ENCODE measurements at regions not wholly inside any gene's neighbourhood (a gene's known extent, or its start where the extent isn't known, plus 50 kb on each side); places are given as distances from the start of the nearest gene placed in this dataset.

DNA sequence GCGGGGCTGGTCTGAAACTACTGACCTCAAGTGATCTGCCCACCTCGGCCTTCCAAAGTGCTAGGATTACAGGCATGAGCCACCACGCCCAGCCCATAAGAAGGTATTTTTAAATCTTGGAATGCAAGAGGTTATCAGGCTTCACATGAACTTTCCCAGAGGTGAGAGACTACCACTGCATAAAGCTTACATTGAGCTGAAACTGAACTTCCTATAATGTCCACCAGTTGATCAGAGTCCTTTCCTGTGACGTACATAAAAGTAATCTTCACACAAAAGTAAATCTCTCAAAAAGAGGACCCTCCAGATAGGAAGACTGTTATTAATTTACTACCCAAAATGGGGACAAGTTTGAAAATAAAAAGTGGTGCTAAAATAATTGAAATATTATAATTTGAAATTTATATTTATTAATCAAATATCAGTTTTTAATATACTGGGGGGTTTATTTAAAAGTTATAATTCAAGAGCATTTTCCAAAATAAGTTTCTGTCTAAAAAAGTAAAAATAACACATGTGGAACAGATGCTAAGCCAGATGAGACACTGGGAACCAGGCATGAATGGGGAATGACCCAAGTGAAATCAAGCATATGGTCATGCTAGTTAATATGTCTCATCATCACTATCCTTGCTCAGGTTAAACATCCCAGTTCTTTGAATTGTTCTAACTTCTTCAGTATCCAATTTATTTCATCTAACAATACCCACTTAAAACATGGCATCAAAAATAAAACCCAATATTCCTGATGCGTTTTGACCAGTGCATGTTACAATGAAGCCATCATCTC, 269.9 kb upstream of the UBE2E2 start:
- intact Hi-C loops (cut with DNase I) = no loop called here
- H3K9me3 ChIP-seq = peaks cover 0 to 5% (median 0%) of the 10 kb centered on the region in 4 donors
- DNase-seq = no peak
- no peak overlapping the region for H3K4me3 ChIP-seq
- no peaks in the 10 kb centered on the region for H3K27me3 ChIP-seq
- no peak for TF ChIP-seq EP300 (IDR thresholded peaks at IDR 0.05)
- WGBS, 2 donors = 63 to 79% methylated on average over 5 of the region's 5 CpGs
- H3K27ac ChIP-seq = no peak overlapping the region
- H3K4me1 ChIP-seq = peaks cover 0 to 34% (median 22%) of the 10 kb centered on the region in 4 donors
- H3K36me3 ChIP-seq = no peaks in the 10 kb centered on the region

DNA sequence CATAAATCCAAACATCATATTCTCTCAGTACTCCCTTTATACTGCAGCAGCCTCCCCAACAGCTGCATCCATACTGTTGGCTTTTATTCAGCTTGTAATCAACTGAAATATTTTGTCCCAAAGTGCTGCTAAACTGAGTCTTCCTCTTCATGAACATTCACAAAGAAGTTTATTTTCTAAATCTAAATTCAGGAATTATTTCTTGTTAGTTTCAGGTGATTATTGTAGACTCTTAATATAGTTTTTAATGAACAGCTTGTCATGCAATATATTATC, 269.3 kb upstream of the UBE2E2 start:
- intact Hi-C loops (cut with DNase I) = no loop called here
- Histone ChIP-seq H3K36me3 (no peaks in the 10 kb centered on the region), H3K27me3 (no peaks in the 10 kb centered on the region), H3K9me3 (peaks cover 0 to 5% (median 0%) of the 10 kb centered on the region in 4 donors), H3K4me3 (no peak overlapping the region), H3K27ac (no peak overlapping the region), H3K4me1 (peaks cover 0 to 34% (median 20%) of the 10 kb centered on the region in 4 donors)
- DNase-seq = no peak
- TF ChIP-seq, protein P1, sequence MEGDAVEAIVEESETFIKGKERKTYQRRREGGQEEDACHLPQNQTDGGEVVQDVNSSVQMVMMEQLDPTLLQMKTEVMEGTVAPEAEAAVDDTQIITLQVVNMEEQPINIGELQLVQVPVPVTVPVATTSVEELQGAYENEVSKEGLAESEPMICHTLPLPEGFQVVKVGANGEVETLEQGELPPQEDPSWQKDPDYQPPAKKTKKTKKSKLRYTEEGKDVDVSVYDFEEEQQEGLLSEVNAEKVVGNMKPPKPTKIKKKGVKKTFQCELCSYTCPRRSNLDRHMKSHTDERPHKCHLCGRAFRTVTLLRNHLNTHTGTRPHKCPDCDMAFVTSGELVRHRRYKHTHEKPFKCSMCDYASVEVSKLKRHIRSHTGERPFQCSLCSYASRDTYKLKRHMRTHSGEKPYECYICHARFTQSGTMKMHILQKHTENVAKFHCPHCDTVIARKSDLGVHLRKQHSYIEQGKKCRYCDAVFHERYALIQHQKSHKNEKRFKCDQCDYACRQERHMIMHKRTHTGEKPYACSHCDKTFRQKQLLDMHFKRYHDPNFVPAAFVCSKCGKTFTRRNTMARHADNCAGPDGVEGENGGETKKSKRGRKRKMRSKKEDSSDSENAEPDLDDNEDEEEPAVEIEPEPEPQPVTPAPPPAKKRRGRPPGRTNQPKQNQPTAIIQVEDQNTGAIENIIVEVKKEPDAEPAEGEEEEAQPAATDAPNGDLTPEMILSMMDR (IDR thresholded peaks at IDR 0.05) = no peak
- no peak for TF ChIP-seq POLR2A (IDR thresholded peaks at IDR 0.05)
- no peak for TF ChIP-seq POLR2AphosphoS5 (IDR thresholded peaks at IDR 0.05)
- no peak for TF ChIP-seq EP300 (IDR thresholded peaks at IDR 0.05)

DNA sequence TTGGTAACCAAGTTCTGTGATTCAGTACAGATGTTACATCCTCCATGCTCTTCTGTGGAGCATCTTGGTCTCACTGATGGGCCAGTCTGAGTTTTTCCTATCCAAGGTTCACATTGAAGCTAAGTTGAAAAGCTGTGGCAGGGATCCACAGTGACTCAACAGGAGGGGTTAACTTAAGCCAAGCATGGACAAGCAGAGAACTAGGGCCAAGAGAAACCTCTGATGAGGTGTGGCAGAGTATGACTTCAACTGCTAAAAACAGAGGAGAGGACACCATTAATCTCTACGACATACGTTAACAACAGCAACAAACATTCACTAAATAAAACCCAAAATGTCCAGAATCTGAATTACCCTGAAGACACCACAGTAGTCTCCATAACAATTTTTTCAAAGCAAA, 268.1 kb upstream of the UBE2E2 start:
- TF ChIP-seq, protein P1 (IDR thresholded peaks at IDR 0.05) = no peak
- TF ChIP-seq POLR2AphosphoS5 (IDR thresholded peaks at IDR 0.05) (no peak), POLR2A (IDR thresholded peaks at IDR 0.05) (no peak), EP300 (IDR thresholded peaks at IDR 0.05) (no peak)
- Histone ChIP-seq H3K27me3 (no peaks in the 10 kb centered on the region), H3K36me3 (no peaks in the 10 kb centered on the region), H3K27ac (peak overlapping the region in 1 of 4 donors; percentile 73), H3K9me3 (peaks cover 0 to 5% (median 0%) of the 10 kb centered on the region in 4 donors), H3K4me3 (no peak overlapping the region), H3K4me1 (peaks cover 0 to 39% (median 23%) of the 10 kb centered on the region in 4 donors)
- 89 to 93% methylated on average over 2 of the region's 2 CpGs for WGBS, 2 donors
- DNase-seq = no peak
- intact Hi-C loops (cut with DNase I) = no loop called here

DNA sequence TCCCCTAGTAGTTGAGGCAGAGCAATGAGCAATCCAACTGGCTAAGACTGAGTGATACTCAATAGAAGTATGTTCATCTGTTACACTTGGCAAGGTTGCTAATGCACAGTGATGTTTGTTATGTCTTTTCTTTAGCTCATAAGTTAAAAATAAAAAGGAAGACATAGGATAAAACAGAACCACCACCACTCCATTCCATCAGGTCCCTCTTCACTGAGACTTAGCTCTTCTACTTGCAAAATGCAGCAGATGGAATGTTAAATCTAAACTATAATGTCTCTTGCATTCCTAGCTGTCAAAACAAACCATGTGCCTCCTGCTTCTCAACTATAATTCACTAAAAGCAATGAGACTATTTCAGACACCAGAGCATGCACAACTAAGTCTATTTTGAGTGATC, 265.6 kb upstream of the UBE2E2 start:
- TF ChIP-seq EP300 (IDR thresholded peaks at IDR 0.05) = no peak
- TF ChIP-seq POLR2AphosphoS5 (IDR thresholded peaks at IDR 0.05) = peak in 3 of 4 donors; percentile 13 to 55 (median 36)
- no peak for TF ChIP-seq POLR2A (IDR thresholded peaks at IDR 0.05)
- TF ChIP-seq, protein P1 (IDR thresholded peaks at IDR 0.05) = no peak
- Histone ChIP-seq H3K27me3 (no peaks in the 10 kb centered on the region), H3K4me1 (peaks cover 0 to 40% (median 24%) of the 10 kb centered on the region in 4 donors), H3K9me3 (peaks cover 0 to under 1% (median 0%) of the 10 kb centered on the region in 4 donors), H3K4me3 (no peak overlapping the region), H3K27ac (peak overlapping the region in 2 of 4 donors; percentile 48 to 73), H3K36me3 (no peaks in the 10 kb centered on the region)
- DNase-seq = no peak
- intact Hi-C loops (cut with DNase I) = no loop called here

DNA sequence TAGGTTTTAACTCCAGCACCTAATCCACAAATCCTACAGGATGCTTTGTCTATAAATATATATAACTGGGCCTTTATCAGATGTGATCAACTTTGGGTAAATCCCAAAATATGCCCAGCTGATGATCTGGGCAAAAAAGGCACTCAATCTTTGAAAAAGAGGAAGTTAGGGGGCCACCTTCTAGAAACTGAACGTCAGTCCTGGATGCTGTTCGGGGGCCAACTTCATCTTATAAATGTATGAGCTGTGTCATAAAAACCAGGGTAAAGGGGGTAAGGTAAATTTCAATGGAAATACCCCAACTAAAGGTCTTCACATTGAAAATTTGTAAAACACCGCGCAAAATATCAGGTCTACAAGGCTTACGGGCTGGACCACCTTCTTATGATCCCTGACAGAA, 264.4 kb upstream of the UBE2E2 start:
- Histone ChIP-seq H3K27ac (peak overlapping the region in 2 of 4 donors; percentile 16 to 73), H3K9me3 (no peaks in the 10 kb centered on the region)
- TF ChIP-seq, protein P1 (IDR thresholded peaks at IDR 0.05) = no peak
- TF ChIP-seq EP300 (IDR thresholded peaks at IDR 0.05) = no peak
- no peak for TF ChIP-seq POLR2A (IDR thresholded peaks at IDR 0.05)
- no peak for TF ChIP-seq POLR2AphosphoS5 (IDR thresholded peaks at IDR 0.05)

More for the DNA sequence above, 264.4 kb upstream of the UBE2E2 start:
- Histone ChIP-seq H3K4me3 (no peak overlapping the region), H3K4me1 (peaks cover 0 to 40% (median 24%) of the 10 kb centered on the region in 4 donors), H3K27me3 (no peaks in the 10 kb centered on the region), H3K36me3 (no peaks in the 10 kb centered on the region)
- DNase-seq = no peak
- intact Hi-C loops (cut with DNase I) = no loop called here
- WGBS, 2 donors = 84 to 92% methylated on average over 5 of the region's 5 CpGs
